Activated T-cell treated with anti-CD3 and anti-CD28 coated beads, Interleukin-2, amount 50 U/mL, for 4 hours (primary cell): ENCODE measurements at regions not wholly inside any gene's neighbourhood (a gene's known extent, or its start where the extent isn't known, plus 50 kb on each side); places are given as distances from the start of the nearest gene placed in this dataset.

Experiments used
- ATAC-seq, 2 donors: fragments of 200-7000 bp; cut with Tn5 transposase; one replicate each; pipeline ENCODE4 v1.10.0; 2021
- DNase-seq: peaks from one replicate; pipeline ENCODE4 v3.0.0-alpha.2; 2020
- H3K27me3 Mint-ChIP-seq: one replicate; pipeline ENCODE4 v1.8.0; 2021; ENCODE audit warnings: low read depth, mixed read lengths
- H3K36me3 Mint-ChIP-seq: one replicate; pipeline ENCODE4 v1.8.0; 2022; ENCODE audit warnings: mixed read lengths; ENCODE audit not compliant: insufficient read depth
- H3K4me1 Mint-ChIP-seq: one replicate; pipeline ENCODE4 v1.8.0; 2021; ENCODE audit warnings: low read depth, mixed read lengths
- H3K4me3 Mint-ChIP-seq: one replicate; pipeline ENCODE4 v1.8.0; 2021; ENCODE audit warnings: mild to moderate bottlenecking, moderate library complexity, mixed read lengths
- H3K9me3 Mint-ChIP-seq: one replicate; pipeline ENCODE4 v1.8.0; 2021; ENCODE audit warnings: mixed read lengths

GRCh38 chr4:165600959-165601683 lies 222.3 kb downstream of the CPE start:
- Mint-ChIP-seq H3K9me3 (no peaks in the 10 kb centered on the region), H3K4me3 (no peak overlapping the region), H3K4me1 (no peaks in the 10 kb centered on the region), H3K36me3 (no peaks in the 10 kb centered on the region), H3K27me3 (no peaks in the 10 kb centered on the region)
- no peak for DNase-seq
- ATAC-seq: no peak

GRCh38 chr4:165602621-165603020 lies 223.8 kb downstream of the CPE start:
- H3K9me3 Mint-ChIP-seq: no peaks in the 10 kb centered on the region
- DNase-seq: no peak
- H3K27me3 Mint-ChIP-seq: no peaks in the 10 kb centered on the region
- ATAC-seq: no peak
- no peaks in the 10 kb centered on the region for H3K4me1 Mint-ChIP-seq
- H3K36me3 Mint-ChIP-seq: no peaks in the 10 kb centered on the region
- no peak overlapping the region for H3K4me3 Mint-ChIP-seq

GRCh38 chr4:165604181-165604580 lies 225.4 kb downstream of the CPE start:
- no peak overlapping the region for H3K4me3 Mint-ChIP-seq

GRCh38 chr4:165605811-165606210 lies 227.0 kb downstream of the CPE start:
- H3K4me1 Mint-ChIP-seq: no peaks in the 10 kb centered on the region
- no peak overlapping the region for H3K4me3 Mint-ChIP-seq

More at GRCh38 chr4:165604181-165604580, 225.4 kb downstream of the CPE start:
- no peaks in the 10 kb centered on the region for H3K4me1 Mint-ChIP-seq
- no peaks in the 10 kb centered on the region for H3K36me3 Mint-ChIP-seq
- ATAC-seq (no peak), DNase-seq (no peak)
- no peaks in the 10 kb centered on the region for H3K9me3 Mint-ChIP-seq
- H3K27me3 Mint-ChIP-seq: no peaks in the 10 kb centered on the region

GRCh38 chr4:165606465-165607205 lies 227.8 kb downstream of the CPE start:
- H3K36me3 Mint-ChIP-seq: no peaks in the 10 kb centered on the region
- no peaks in the 10 kb centered on the region for H3K4me1 Mint-ChIP-seq
- ATAC-seq (no peak), DNase-seq (no peak)
- H3K4me3 Mint-ChIP-seq: no peak overlapping the region
- no peaks in the 10 kb centered on the region for H3K27me3 Mint-ChIP-seq
- H3K9me3 Mint-ChIP-seq: no peaks in the 10 kb centered on the region

More at GRCh38 chr4:165605811-165606210, 227.0 kb downstream of the CPE start:
- ATAC-seq (no peak), DNase-seq (no peak)
- H3K36me3 Mint-ChIP-seq: no peaks in the 10 kb centered on the region
- no peaks in the 10 kb centered on the region for H3K9me3 Mint-ChIP-seq
- H3K27me3 Mint-ChIP-seq: no peaks in the 10 kb centered on the region

GRCh38 chr4:165609653-165610052 lies 230.8 kb downstream of the CPE start:
- DNase-seq (no peak), ATAC-seq (no peak)
- H3K4me1 Mint-ChIP-seq: no peaks in the 10 kb centered on the region
- H3K36me3 Mint-ChIP-seq: no peaks in the 10 kb centered on the region
- no peak overlapping the region for H3K4me3 Mint-ChIP-seq
- H3K27me3 Mint-ChIP-seq: no peaks in the 10 kb centered on the region
- no peaks in the 10 kb centered on the region for H3K9me3 Mint-ChIP-seq

GRCh38 chr4:165610679-165611437 lies 232.1 kb downstream of the CPE start:
- Mint-ChIP-seq H3K4me1 (no peaks in the 10 kb centered on the region), H3K27me3 (no peaks in the 10 kb centered on the region)

GRCh38 chr4:165612936-165613335 lies 234.1 kb downstream of the CPE start:
- ATAC-seq: peak in 1 of 2 donors; percentile 48

More at GRCh38 chr4:165610679-165611437, 232.1 kb downstream of the CPE start:
- H3K9me3 Mint-ChIP-seq: no peaks in the 10 kb centered on the region
- ATAC-seq: no peak
- no peak for DNase-seq
- no peak overlapping the region for H3K4me3 Mint-ChIP-seq
- H3K36me3 Mint-ChIP-seq: no peaks in the 10 kb centered on the region

GRCh38 chr4:165613581-165613980 lies 234.8 kb downstream of the CPE start:
- no peak for ATAC-seq
- no peaks in the 10 kb centered on the region for H3K27me3 Mint-ChIP-seq
- DNase-seq: no peak
- H3K36me3 Mint-ChIP-seq: no peaks in the 10 kb centered on the region
- H3K9me3 Mint-ChIP-seq: peaks cover 6% of the 10 kb centered on the region
- no peak overlapping the region for H3K4me3 Mint-ChIP-seq
- H3K4me1 Mint-ChIP-seq: no peaks in the 10 kb centered on the region

More at GRCh38 chr4:165612936-165613335, 234.1 kb downstream of the CPE start:
- no peak overlapping the region for H3K4me3 Mint-ChIP-seq
- no peaks in the 10 kb centered on the region for H3K36me3 Mint-ChIP-seq
- peaks cover under 1% of the 10 kb centered on the region for H3K9me3 Mint-ChIP-seq
- no peak for DNase-seq
- no peaks in the 10 kb centered on the region for H3K4me1 Mint-ChIP-seq
- no peaks in the 10 kb centered on the region for H3K27me3 Mint-ChIP-seq

GRCh38 chr4:165620913-165621312 lies 242.1 kb downstream of the CPE start:
- Mint-ChIP-seq H3K36me3 (no peaks in the 10 kb centered on the region), H3K4me3 (no peak overlapping the region), H3K27me3 (no peaks in the 10 kb centered on the region), H3K4me1 (no peaks in the 10 kb centered on the region), H3K9me3 (peaks cover 10% of the 10 kb centered on the region)
- ATAC-seq (no peak), DNase-seq (no peak)

GRCh38 chr4:165621983-165622382 lies 243.2 kb downstream of the CPE start:
- Mint-ChIP-seq H3K4me1 (no peaks in the 10 kb centered on the region), H3K9me3 (peaks cover 10% of the 10 kb centered on the region), H3K36me3 (no peaks in the 10 kb centered on the region), H3K27me3 (no peaks in the 10 kb centered on the region), H3K4me3 (no peak overlapping the region)
- ATAC-seq: no peak
- no peak for DNase-seq

GRCh38 chr4:165625281-165625680 lies 246.5 kb downstream of the CPE start:
- Mint-ChIP-seq H3K27me3 (no peaks in the 10 kb centered on the region), H3K9me3 (peaks cover 4% of the 10 kb centered on the region), H3K4me3 (no peak overlapping the region), H3K4me1 (no peaks in the 10 kb centered on the region), H3K36me3 (no peaks in the 10 kb centered on the region)
- ATAC-seq (no peak), DNase-seq (no peak)

GRCh38 chr4:165626316-165626715 lies 246.7 kb upstream of the TLL1 start:
- H3K36me3 Mint-ChIP-seq: no peaks in the 10 kb centered on the region
- no peak for DNase-seq
- peaks cover 4% of the 10 kb centered on the region for H3K9me3 Mint-ChIP-seq
- H3K27me3 Mint-ChIP-seq: no peaks in the 10 kb centered on the region
- no peak overlapping the region for H3K4me3 Mint-ChIP-seq
- no peaks in the 10 kb centered on the region for H3K4me1 Mint-ChIP-seq
- no peak for ATAC-seq

GRCh38 chr4:165627128-165627527 lies 245.9 kb upstream of the TLL1 start:
- Mint-ChIP-seq H3K9me3 (no peaks in the 10 kb centered on the region), H3K4me3 (no peak overlapping the region), H3K27me3 (no peaks in the 10 kb centered on the region), H3K36me3 (no peaks in the 10 kb centered on the region), H3K4me1 (no peaks in the 10 kb centered on the region)
- DNase-seq (no peak), ATAC-seq (no peak)
